ENCODE measurements at regions not wholly inside any gene's neighbourhood (a gene's known extent, or its start where the extent isn't known, plus 50 kb on each side); places are given as distances from the start of the nearest gene placed in this dataset.

DNA sequence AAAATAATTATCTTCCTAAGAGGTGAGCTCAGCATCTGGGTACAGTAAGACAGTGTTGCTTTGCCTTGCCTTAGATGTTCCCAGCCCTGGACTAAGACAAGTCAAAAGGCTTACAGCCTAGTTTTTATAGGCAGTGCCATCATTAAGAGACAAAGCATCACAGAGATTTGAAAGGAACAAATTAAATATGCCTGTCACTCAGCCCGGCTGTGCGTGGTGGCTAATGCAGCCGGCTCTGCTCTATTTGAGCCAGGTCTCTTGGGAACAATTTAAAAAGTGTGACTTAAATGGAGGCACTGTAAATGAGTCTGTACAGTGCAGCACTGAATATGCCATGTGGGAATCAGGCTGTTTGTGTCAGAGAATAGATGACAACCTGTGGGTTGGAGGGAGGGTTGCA is 1687.4 kb upstream of the FLRT2 start:
- Histone ChIP-seq H3K9me3 (ENCODE audit: control insufficient read depth, insufficient read depth, low read depth, low read length) (no peaks in the 10 kb centered on the region), H3K36me3 (ENCODE audit: control insufficient read depth in 2 of 2, insufficient read depth in 1 of 2, low read length in 2 of 2) (no peaks in the 10 kb centered on the region), H3K27ac (ENCODE audit: extremely low read depth, low read depth, low read length) (no peak overlapping the region), H3K4me1 (ENCODE audit: control insufficient read depth, insufficient read depth, low read length) (peaks cover 7% of the 10 kb centered on the region; the same call in 1 of the 2 replicates), H3K4me3 (ENCODE audit: low read depth, low read length) (no peak overlapping the region)
- no peak for TF ChIP-seq ZNF670 (tag by site-specific recombination; IDR thresholded peaks at IDR 0.05; ENCODE audit: low read depth)
- TF ChIP-seq ZNF629 (tag by site-specific recombination; IDR thresholded peaks at IDR 0.05): no peak
- TF ChIP-seq ZNF501 (tag by site-specific recombination; IDR thresholded peaks at IDR 0.05): no peak
- no peak for TF ChIP-seq SETDB1 (IDR thresholded peaks at IDR 0.05; ENCODE audit: insufficient read length, low read length)
- TF ChIP-seq ZBTB1 (tag by site-specific recombination; IDR thresholded peaks at IDR 0.05): no peak
- no peak for TF ChIP-seq ZNF350 (tag by site-specific recombination; IDR thresholded peaks at IDR 0.05)
- no peak for TF ChIP-seq ZNF266 (tag by site-specific recombination; IDR thresholded peaks at IDR 0.05; ENCODE audit: low read depth)
- no peak for TF ChIP-seq OSR2 (tag by site-specific recombination; IDR thresholded peaks at IDR 0.05)
- TF ChIP-seq ZEB2 (tag by site-specific recombination; IDR thresholded peaks at IDR 0.05): no peak
- TF ChIP-seq, protein P1, sequence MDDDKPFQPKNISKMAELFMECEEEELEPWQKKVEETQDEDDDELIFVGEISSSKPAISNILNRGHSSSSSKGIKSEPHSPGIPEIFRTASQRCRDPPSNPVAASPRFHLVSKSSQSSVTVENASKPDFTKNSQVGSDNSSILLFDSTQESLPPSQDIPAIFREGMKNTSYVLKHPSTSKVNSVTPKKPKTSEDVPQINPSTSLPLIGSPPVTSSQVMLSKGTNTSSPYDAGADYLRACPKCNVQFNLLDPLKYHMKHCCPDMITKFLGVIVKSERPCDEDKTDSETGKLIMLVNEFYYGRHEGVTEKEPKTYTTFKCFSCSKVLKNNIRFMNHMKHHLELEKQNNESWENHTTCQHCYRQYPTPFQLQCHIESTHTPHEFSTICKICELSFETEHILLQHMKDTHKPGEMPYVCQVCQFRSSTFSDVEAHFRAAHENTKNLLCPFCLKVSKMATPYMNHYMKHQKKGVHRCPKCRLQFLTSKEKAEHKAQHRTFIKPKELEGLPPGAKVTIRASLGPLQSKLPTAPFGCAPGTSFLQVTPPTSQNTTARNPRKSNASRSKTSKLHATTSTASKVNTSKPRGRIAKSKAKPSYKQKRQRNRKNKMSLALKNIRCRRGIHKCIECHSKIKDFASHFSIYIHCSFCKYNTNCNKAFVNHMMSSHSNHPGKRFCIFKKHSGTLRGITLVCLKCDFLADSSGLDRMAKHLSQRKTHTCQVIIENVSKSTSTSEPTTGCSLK (tag by site-specific recombination; IDR thresholded peaks at IDR 0.05): no peak
- no peak for TF ChIP-seq ZNF155 (tag by site-specific recombination; IDR thresholded peaks at IDR 0.05)
- no peak for TF ChIP-seq ZSCAN16 (tag by site-specific recombination; IDR thresholded peaks at IDR 0.05)
- no peak for TF ChIP-seq SP3 (tag by site-specific recombination; IDR thresholded peaks at IDR 0.05)
- TF ChIP-seq, protein P2, sequence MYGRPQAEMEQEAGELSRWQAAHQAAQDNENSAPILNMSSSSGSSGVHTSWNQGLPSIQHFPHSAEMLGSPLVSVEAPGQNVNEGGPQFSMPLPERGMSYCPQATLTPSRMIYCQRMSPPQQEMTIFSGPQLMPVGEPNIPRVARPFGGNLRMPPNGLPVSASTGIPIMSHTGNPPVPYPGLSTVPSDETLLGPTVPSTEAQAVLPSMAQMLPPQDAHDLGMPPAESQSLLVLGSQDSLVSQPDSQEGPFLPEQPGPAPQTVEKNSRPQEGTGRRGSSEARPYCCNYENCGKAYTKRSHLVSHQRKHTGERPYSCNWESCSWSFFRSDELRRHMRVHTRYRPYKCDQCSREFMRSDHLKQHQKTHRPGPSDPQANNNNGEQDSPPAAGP (tag by site-specific recombination; IDR thresholded peaks at IDR 0.05): no peak
- TF ChIP-seq GFI1B (tag by site-specific recombination; IDR thresholded peaks at IDR 0.05): no peak
- TF ChIP-seq ZBTB17 (tag by site-specific recombination; IDR thresholded peaks at IDR 0.05): no peak
- TF ChIP-seq, protein P3, sequence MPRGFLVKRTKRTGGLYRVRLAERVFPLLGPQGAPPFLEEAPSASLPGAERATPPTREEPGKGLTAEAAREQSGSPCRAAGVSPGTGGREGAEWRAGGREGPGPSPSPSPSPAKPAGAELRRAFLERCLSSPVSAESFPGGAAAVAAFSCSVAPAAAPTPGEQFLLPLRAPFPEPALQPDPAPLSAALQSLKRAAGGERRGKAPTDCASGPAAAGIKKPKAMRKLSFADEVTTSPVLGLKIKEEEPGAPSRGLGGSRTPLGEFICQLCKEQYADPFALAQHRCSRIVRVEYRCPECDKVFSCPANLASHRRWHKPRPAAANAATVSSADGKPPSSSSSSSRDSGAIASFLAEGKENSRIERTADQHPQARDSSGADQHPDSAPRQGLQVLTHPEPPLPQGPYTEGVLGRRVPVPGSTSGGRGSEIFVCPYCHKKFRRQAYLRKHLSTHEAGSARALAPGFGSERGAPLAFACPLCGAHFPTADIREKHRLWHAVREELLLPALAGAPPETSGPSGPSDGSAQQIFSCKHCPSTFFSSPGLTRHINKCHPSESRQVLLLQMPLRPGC (tag by site-specific recombination; IDR thresholded peaks at IDR 0.05): no peak
- CTCF ChIA-PET: no interaction called here
- POLR2A ChIA-PET: no interaction called here

DNA sequence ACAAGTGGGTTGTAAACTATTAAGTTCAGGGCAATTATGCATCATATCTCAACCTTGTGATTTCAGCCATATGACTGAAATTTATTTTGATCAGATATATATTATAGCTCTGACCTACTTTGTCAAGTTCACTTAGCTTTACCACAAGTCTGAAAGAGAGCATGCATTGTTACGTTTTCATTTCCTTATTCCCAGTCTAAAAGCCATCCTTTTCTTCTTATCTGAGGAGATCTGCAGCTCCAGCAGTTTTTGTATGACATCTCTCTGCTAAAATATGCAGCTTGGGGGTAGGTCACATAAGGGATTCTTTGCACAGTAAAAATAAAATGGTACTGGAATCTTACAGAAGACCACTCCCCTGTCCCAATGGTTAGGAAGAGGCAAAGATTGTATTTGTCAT is 1682.8 kb upstream of the FLRT2 start:
- Histone ChIP-seq H3K4me3 (ENCODE audit: low read depth, low read length) (no peak overlapping the region), H3K36me3 (ENCODE audit: control insufficient read depth in 2 of 2, insufficient read depth in 1 of 2, low read length in 2 of 2) (no peaks in the 10 kb centered on the region), H3K9me3 (ENCODE audit: control insufficient read depth, insufficient read depth, low read depth, low read length) (no peaks in the 10 kb centered on the region), H3K4me1 (ENCODE audit: control insufficient read depth, insufficient read depth, low read length) (peaks cover 3% of the 10 kb centered on the region; the same call in 1 of the 2 replicates), H3K27ac (ENCODE audit: extremely low read depth, low read depth, low read length) (no peak overlapping the region)
- ChIA-PET POLR2A (no interaction called here), CTCF (no interaction called here)
- TF ChIP-seq, protein P4, sequence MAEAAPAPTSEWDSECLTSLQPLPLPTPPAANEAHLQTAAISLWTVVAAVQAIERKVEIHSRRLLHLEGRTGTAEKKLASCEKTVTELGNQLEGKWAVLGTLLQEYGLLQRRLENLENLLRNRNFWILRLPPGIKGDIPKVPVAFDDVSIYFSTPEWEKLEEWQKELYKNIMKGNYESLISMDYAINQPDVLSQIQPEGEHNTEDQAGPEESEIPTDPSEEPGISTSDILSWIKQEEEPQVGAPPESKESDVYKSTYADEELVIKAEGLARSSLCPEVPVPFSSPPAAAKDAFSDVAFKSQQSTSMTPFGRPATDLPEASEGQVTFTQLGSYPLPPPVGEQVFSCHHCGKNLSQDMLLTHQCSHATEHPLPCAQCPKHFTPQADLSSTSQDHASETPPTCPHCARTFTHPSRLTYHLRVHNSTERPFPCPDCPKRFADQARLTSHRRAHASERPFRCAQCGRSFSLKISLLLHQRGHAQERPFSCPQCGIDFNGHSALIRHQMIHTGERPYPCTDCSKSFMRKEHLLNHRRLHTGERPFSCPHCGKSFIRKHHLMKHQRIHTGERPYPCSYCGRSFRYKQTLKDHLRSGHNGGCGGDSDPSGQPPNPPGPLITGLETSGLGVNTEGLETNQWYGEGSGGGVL (tag by site-specific recombination; IDR thresholded peaks at IDR 0.05): no peak
- no peak for TF ChIP-seq ZNF791 (tag by site-specific recombination; IDR thresholded peaks at IDR 0.05)
- no peak for TF ChIP-seq ZNF132 (tag by site-specific recombination; IDR thresholded peaks at IDR 0.05; ENCODE audit: borderline replicate concordance)
- no peak for TF ChIP-seq ZNF510 (tag by site-specific recombination; IDR thresholded peaks at IDR 0.05; ENCODE audit: insufficient replicate concordance)
- TF ChIP-seq KLF7 (tag by site-specific recombination; IDR thresholded peaks at IDR 0.05; ENCODE audit: borderline replicate concordance): no peak
- TF ChIP-seq ZBTB21 (tag by site-specific recombination; IDR thresholded peaks at IDR 0.05): no peak
- TF ChIP-seq, protein P5, sequence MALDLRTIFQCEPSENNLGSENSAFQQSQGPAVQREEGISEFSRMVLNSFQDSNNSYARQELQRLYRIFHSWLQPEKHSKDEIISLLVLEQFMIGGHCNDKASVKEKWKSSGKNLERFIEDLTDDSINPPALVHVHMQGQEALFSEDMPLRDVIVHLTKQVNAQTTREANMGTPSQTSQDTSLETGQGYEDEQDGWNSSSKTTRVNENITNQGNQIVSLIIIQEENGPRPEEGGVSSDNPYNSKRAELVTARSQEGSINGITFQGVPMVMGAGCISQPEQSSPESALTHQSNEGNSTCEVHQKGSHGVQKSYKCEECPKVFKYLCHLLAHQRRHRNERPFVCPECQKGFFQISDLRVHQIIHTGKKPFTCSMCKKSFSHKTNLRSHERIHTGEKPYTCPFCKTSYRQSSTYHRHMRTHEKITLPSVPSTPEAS (tag by site-specific recombination; IDR thresholded peaks at IDR 0.05): no peak
- no peak for TF ChIP-seq ZEB2 (tag by site-specific recombination; IDR thresholded peaks at IDR 0.05)
